ENCODE measurements at regions not wholly inside any gene's neighbourhood (a gene's known extent, or its start where the extent isn't known, plus 50 kb on each side); places are given as distances from the start of the nearest gene placed in this dataset.

DNA sequence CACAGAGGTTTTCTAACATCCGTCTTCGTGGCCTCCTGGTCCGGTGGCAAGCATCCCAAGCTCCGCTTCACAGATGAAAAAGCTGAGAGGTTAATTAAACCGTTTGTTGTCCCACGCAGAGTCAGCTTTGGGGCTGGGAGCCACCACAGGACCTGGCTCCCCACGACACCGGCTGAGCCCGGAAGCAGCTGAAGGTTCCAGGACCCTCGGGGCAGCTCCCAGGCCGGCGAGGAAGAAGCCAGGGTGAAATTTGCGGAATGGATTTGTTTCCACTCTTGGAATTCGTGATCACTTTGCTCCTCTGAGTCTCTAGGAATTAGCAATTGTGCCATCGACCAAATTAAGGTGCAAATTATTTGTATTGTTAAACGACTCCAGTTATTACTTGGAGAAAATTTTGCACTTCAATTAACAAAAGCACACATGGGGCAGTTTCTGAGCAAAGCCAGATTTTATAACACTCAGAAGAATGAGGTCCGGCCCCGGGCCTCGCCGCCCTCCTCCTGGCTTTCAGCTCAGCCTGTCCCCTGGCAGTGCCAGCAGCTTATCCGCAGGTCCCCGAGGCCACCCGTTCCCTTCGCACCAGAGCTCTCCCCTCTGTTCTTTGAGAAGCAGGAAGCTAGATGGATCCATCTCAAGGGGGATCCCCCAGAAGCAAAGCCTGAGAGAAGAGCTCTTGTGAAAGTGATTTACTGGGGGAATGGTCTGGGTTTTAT lies 69.1 kb downstream of the SIK1 start:
- TF ChIP-seq MAX (IDR thresholded peaks at IDR 0.05): no peak
- TF ChIP-seq YY1 (IDR thresholded peaks at IDR 0.05; ENCODE audit: extremely low read depth, insufficient replicate concordance, low read depth, low read length): no peak
- TF ChIP-seq ATF3 (IDR thresholded peaks at IDR 0.05): no peak
- TF ChIP-seq SIN3A (IDR thresholded peaks at IDR 0.05; ENCODE audit: low read depth): no peak
- no peak for TF ChIP-seq CTCF (IDR thresholded peaks at IDR 0.05 in 2 of 3, conservative IDR thresholded peaks at IDR 0.05 in 1 of 3; ENCODE audit: borderline replicate concordance in 1 of 3, insufficient read depth in 1 of 3, low read depth in 2 of 3, low read length in 2 of 3)
- TF ChIP-seq CEBPB (IDR thresholded peaks at IDR 0.05; ENCODE audit: low read depth): no peak
- no peak for TF ChIP-seq RAD21 (IDR thresholded peaks at IDR 0.05; ENCODE audit: low read depth)
- TF ChIP-seq ZFX (IDR thresholded peaks at IDR 0.05): no peak
- TF ChIP-seq POLR2AphosphoS5 (IDR thresholded peaks at IDR 0.05; ENCODE audit: low read depth, low read length): no peak
- TF ChIP-seq SRF (IDR thresholded peaks at IDR 0.05; ENCODE audit: low read depth): no peak
- TF ChIP-seq, protein P1, sequence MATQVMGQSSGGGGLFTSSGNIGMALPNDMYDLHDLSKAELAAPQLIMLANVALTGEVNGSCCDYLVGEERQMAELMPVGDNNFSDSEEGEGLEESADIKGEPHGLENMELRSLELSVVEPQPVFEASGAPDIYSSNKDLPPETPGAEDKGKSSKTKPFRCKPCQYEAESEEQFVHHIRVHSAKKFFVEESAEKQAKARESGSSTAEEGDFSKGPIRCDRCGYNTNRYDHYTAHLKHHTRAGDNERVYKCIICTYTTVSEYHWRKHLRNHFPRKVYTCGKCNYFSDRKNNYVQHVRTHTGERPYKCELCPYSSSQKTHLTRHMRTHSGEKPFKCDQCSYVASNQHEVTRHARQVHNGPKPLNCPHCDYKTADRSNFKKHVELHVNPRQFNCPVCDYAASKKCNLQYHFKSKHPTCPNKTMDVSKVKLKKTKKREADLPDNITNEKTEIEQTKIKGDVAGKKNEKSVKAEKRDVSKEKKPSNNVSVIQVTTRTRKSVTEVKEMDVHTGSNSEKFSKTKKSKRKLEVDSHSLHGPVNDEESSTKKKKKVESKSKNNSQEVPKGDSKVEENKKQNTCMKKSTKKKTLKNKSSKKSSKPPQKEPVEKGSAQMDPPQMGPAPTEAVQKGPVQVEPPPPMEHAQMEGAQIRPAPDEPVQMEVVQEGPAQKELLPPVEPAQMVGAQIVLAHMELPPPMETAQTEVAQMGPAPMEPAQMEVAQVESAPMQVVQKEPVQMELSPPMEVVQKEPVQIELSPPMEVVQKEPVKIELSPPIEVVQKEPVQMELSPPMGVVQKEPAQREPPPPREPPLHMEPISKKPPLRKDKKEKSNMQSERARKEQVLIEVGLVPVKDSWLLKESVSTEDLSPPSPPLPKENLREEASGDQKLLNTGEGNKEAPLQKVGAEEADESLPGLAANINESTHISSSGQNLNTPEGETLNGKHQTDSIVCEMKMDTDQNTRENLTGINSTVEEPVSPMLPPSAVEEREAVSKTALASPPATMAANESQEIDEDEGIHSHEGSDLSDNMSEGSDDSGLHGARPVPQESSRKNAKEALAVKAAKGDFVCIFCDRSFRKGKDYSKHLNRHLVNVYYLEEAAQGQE (IDR thresholded peaks at IDR 0.05; ENCODE audit: low read depth): no peak
- no peak for TF ChIP-seq POLR2A (IDR thresholded peaks at IDR 0.05; ENCODE audit: borderline replicate concordance, extremely low read depth, insufficient read depth, insufficient read length)
- no peak for TF ChIP-seq ELF1 (IDR thresholded peaks at IDR 0.05; ENCODE audit: borderline replicate concordance, low read depth)

Measured in HCT116 (cell line).